HCT116 (cell line): ENCODE measurements at regions not wholly inside any gene's neighbourhood (a gene's known extent, or its start where the extent isn't known, plus 50 kb on each side); places are given as distances from the start of the nearest gene placed in this dataset.

Experiments
- ATAC-seq: fragments of 200-7000 bp; cut with Tn5 transposase; 2 replicates; pipeline ENCODE4 v1.9.1; 2020; ENCODE audit warnings: mild to moderate bottlenecking, moderate library complexity
- BruUV-seq: library from RNA; stranded (reverse); fragments of 400-500 nt; replicated peaks from 2 replicates; lab custom pipeline; 2021; lab: Mats Ljungman, UMichigan
- CTCF ChIA-PET: fragments of 300-600 bp; sonication (Branson Sonifier 250); formaldehyde crosslinking; loops from one replicate; lab custom pipeline; 2021; ENCODE audit warnings: antibody characterized with exemption; lab: Charles Lee
- POLR2A ChIA-PET: fragments of 300-600, 350-600 bp; sonication (Branson Sonifier 250); formaldehyde crosslinking; loops from one replicate; lab custom pipeline; 2021; ENCODE audit warnings: antibody characterized with exemption; lab: Charles Lee
- RAD21 ChIA-PET, 2 experiments: fragments of 300-600 bp; sonication (Branson Sonifier 250); formaldehyde crosslinking; loops; one replicate each; lab custom pipeline; 2023; ENCODE audit warnings: low total read pairs in 2 of 2; ENCODE audit not compliant: uncharacterized antibody in 2 of 2, unreplicated experiment in 2 of 2, low non-redundant PET in 1 of 2; lab: Charles Lee
- DNase-seq: peaks from one replicate; pipeline ENCODE4 v3.0.0-alpha.2; 2010; ENCODE audit warnings: low read depth, low spot score
- H2AFZ ChIP-seq: fragments of 200-600 bp; shearing (Covaris generic), sonication (generic); 2 replicates; pipeline ENCODE4 v1.6.1; 2017; ENCODE audit warnings: low read depth, mixed run types, mixed read lengths, antibody characterized with exemption, low read length; ENCODE audit not compliant: poor library complexity, severe bottlenecking
- H3K27ac ChIP-seq: 2 replicates; pipeline ENCODE4 v1.5.1; 2012; ENCODE audit warnings: low read depth, low read length
- H3K27me3 ChIP-seq: fragments of 200-600 bp; sonication (generic); 2 replicates; pipeline ENCODE4 v1.6.1; 2016; ENCODE audit warnings: mixed run types, low read length, mixed read lengths; ENCODE audit not compliant: insufficient read depth
- H3K36me3 ChIP-seq, 2 experiments: fragments of 200-500 bp in 1 of 2; fragments of 200-600 bp in 1 of 2; sonication (Bioruptor generic) in 1 of 2; sonication (generic) in 1 of 2; 2 replicates each; pipeline versions ENCODE4 v1.5.1 to v1.6.1; 2014 to 2016; ENCODE audit warnings: low read length in 2 of 2, inconsistent platforms in 1 of 2, mixed read lengths in 1 of 2, mixed run types in 1 of 2; ENCODE audit not compliant: insufficient read depth in 2 of 2, control insufficient read depth in 1 of 2
- H3K4me1 ChIP-seq, 2 experiments: fragments of 200-600 bp in 1 of 2; sonication (generic) in 1 of 2; 2 replicates each; pipeline versions ENCODE4 v1.5.1 to v1.6.1; 2012 to 2017; ENCODE audit warnings: low read length in 2 of 2, inconsistent platforms in 1 of 2, mild to moderate bottlenecking in 1 of 2, mixed read lengths in 1 of 2, mixed run types in 1 of 2, moderate library complexity in 1 of 2; ENCODE audit not compliant: insufficient read depth in 2 of 2, control insufficient read depth in 1 of 2
- H3K4me2 ChIP-seq: fragments of 200-600 bp; sonication (generic); 2 replicates; pipeline ENCODE4 v1.6.1; 2017; ENCODE audit warnings: mixed run types, low read length, mixed read lengths
- H3K4me3 ChIP-seq, 2 experiments: fragments of 200-600 bp in 1 of 2; sonication (generic) in 1 of 2; replicated peaks in 1 of 2; 2 replicates each; pipeline ENCODE4 v1.5.1; 2011 to 2016; ENCODE audit warnings: low read length in 2 of 2, control low read depth in 1 of 2, low read depth in 1 of 2, mild to moderate bottlenecking in 1 of 2, mixed read lengths in 1 of 2, mixed run types in 1 of 2
- H3K79me2 ChIP-seq: fragments of 200-600 bp; sonication (generic); 2 replicates; pipeline ENCODE4 v1.6.1; 2017; ENCODE audit warnings: mild to moderate bottlenecking, mixed run types, low read length, moderate library complexity, mixed read lengths; ENCODE audit not compliant: insufficient read depth
- H3K9ac ChIP-seq: fragments of 200-600 bp; sonication (generic); 2 replicates; pipeline ENCODE4 v1.6.1; 2016; ENCODE audit warnings: low read length, mixed read lengths
- H3K9me2 ChIP-seq: fragments of 200-600 bp; sonication (generic), shearing (Covaris generic); 2 replicates; pipeline ENCODE4 v1.6.1; 2017; ENCODE audit warnings: mixed run types, mild to moderate bottlenecking, moderate library complexity; ENCODE audit not compliant: insufficient read depth
- H3K9me3 ChIP-seq, 2 experiments: fragments of 200-500 bp in 1 of 2; fragments of 200-600 bp in 1 of 2; sonication (Bioruptor generic) in 1 of 2; sonication (generic) in 1 of 2; 2 replicates each; pipeline ENCODE4 v1.6.1; 2014 to 2017; ENCODE audit warnings: low read length in 2 of 2, mixed read lengths in 2 of 2, inconsistent platforms in 1 of 2, low read depth in 1 of 2, mild to moderate bottlenecking in 1 of 2, mixed run types in 1 of 2, moderate library complexity in 1 of 2; ENCODE audit not compliant: control insufficient read depth in 1 of 2, insufficient read depth in 1 of 2
- H4K20me1 ChIP-seq: fragments of 200-600 bp; sonication (generic), shearing (Covaris generic); 2 replicates; pipeline ENCODE4 v1.6.1; 2017; ENCODE audit warnings: mixed run types, mild to moderate bottlenecking, moderate library complexity; ENCODE audit not compliant: insufficient read depth
- CBX3 ChIP-seq: IDR thresholded peaks from 2 replicates; pipeline ENCODE4 v1.6.1; 2012; ENCODE audit warnings: low read depth
- CTCF ChIP-seq, 3 experiments: fragments of 200-600 bp in 1 of 3; sonication (generic) in 1 of 3; IDR thresholded peaks in 2 of 3; conservative IDR thresholded peaks in 1 of 3; 2 replicates each; pipeline ENCODE4 v1.5.1; 2012 to 2017; ENCODE audit warnings: low read depth in 2 of 3, low read length in 2 of 3, antibody characterized with exemption in 1 of 3, borderline replicate concordance in 1 of 3, control low read depth in 1 of 3, mild to moderate bottlenecking in 1 of 3, mixed read lengths in 1 of 3, mixed run types in 1 of 3, moderate library complexity in 1 of 3; ENCODE audit not compliant: insufficient read depth in 1 of 3
- EZH2phosphoT487 ChIP-seq: fragments of 200-600 bp; IDR thresholded peaks from 2 replicates; pipeline ENCODE4 v1.6.1; 2018; ENCODE audit warnings: antibody characterized with exemption, borderline replicate concordance
- FOSL1 ChIP-seq: IDR thresholded peaks from 2 replicates; pipeline ENCODE4 v1.6.1; 2012; ENCODE audit warnings: low read depth
- JUND ChIP-seq: IDR thresholded peaks from 2 replicates; pipeline ENCODE4 v1.6.1; 2012
- POLR2AphosphoS5 ChIP-seq: IDR thresholded peaks from 2 replicates; pipeline ENCODE4 v1.6.1; 2011; ENCODE audit warnings: mild to moderate bottlenecking, low read depth, low read length, moderate library complexity
- RAD21 ChIP-seq: IDR thresholded peaks from 2 replicates; pipeline ENCODE4 v1.6.1; 2012; ENCODE audit warnings: low read depth, mild to moderate bottlenecking
- TCF7L2 ChIP-seq: IDR thresholded peaks from 2 replicates; pipeline ENCODE4 v1.7.0; 2011; ENCODE audit warnings: borderline replicate concordance, inconsistent platforms; ENCODE audit not compliant: insufficient read depth, insufficient read length; ENCODE audit errors: extremely low read depth
- YY1 ChIP-seq: IDR thresholded peaks from 2 replicates; pipeline ENCODE4 v1.6.1; 2011; ENCODE audit warnings: low read length, low read depth, moderate library complexity, mild to moderate bottlenecking; ENCODE audit not compliant: insufficient replicate concordance; ENCODE audit errors: extremely low read depth
- ZFX ChIP-seq: fragments of 450-650 bp; IDR thresholded peaks from 2 replicates; pipeline ENCODE4 v1.6.1; 2017
- ZNF274 ChIP-seq: fragments of 200-500 bp; sonication (Bioruptor generic); IDR thresholded peaks from 2 replicates; pipeline ENCODE4 v1.6.1; 2014; ENCODE audit warnings: mild to moderate bottlenecking, low read depth, low read length, inconsistent platforms
- intact Hi-C: fragments of 100-400 bp; cut with micrococcal nuclease; formaldehyde crosslinking; loops from 2 replicates; pipeline ENCODE4 v1.10.0; 2022
- TF ChIP-seq, protein P1 (sequence below): IDR thresholded peaks from 2 replicates; pipeline ENCODE4 v1.6.1; 2012
- TF ChIP-seq, protein P2 (sequence below): IDR thresholded peaks from 2 replicates; pipeline ENCODE4 v1.6.1; 2012

- no peak for ATAC-seq
- no peaks in the 10 kb centered on the region for H3K79me2 ChIP-seq
- H4K20me1 ChIP-seq, result no peaks in the 10 kb centered on the region
- H3K9me3 ChIP-seq, result no peaks in the 10 kb centered on the region
- H3K9ac ChIP-seq, result no peak overlapping the region
- no TSS peak for BruUV-seq
- H3K27ac ChIP-seq, result no peak overlapping the region
- ChIA-PET RAD21 (no interaction called here), POLR2A (no interaction called here), CTCF (no interaction called here)
- H3K4me2 ChIP-seq, result no peak overlapping the region
- no peaks in the 10 kb centered on the region for H3K4me1 ChIP-seq
- intact Hi-C loops, result no loop called here
- DNase-seq, result no peak
- H3K36me3 ChIP-seq, result no peaks in the 10 kb centered on the region
- no peak overlapping the region for H3K4me3 ChIP-seq
- no peak overlapping the region for H2AFZ ChIP-seq
- TF ChIP-seq CTCF (IDR thresholded peaks at IDR 0.05 in 2 of 3, conservative IDR thresholded peaks at IDR 0.05 in 1 of 3; ENCODE audit: borderline replicate concordance in 1 of 3, insufficient read depth in 1 of 3, low read depth in 2 of 3, low read length in 2 of 3) (no peak), ZNF274 (no peak), CBX3 (no peak), YY1 (no peak), RAD21 (no peak), JUND (no peak), FOSL1 (no peak), TCF7L2 (no peak), POLR2AphosphoS5 (no peak), EZH2phosphoT487 (no peak), ZFX (no peak)
- TF ChIP-seq, protein P1, sequence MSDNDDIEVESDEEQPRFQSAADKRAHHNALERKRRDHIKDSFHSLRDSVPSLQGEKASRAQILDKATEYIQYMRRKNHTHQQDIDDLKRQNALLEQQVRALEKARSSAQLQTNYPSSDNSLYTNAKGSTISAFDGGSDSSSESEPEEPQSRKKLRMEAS, result no peak
- TF ChIP-seq, protein P2, sequence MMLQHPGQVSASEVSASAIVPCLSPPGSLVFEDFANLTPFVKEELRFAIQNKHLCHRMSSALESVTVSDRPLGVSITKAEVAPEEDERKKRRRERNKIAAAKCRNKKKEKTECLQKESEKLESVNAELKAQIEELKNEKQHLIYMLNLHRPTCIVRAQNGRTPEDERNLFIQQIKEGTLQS, result no peak
- H3K9me2 ChIP-seq, result no peaks in the 10 kb centered on the region
- H3K27me3 ChIP-seq, result no peaks in the 10 kb centered on the region
Observed at GRCh38 chr4:85061974-85062373, 95.5 kb upstream of the WDFY3 start.
